ENCODE measurements at regions not wholly inside any gene's neighbourhood (a gene's known extent, or its start where the extent isn't known, plus 50 kb on each side); places are given as distances from the start of the nearest gene placed in this dataset.
"Not testable (repeated sequence)": the region's sequence is repeated elsewhere in the genome, so short reads cannot be mapped to it uniquely, and the experiment has no call there.

DNA sequence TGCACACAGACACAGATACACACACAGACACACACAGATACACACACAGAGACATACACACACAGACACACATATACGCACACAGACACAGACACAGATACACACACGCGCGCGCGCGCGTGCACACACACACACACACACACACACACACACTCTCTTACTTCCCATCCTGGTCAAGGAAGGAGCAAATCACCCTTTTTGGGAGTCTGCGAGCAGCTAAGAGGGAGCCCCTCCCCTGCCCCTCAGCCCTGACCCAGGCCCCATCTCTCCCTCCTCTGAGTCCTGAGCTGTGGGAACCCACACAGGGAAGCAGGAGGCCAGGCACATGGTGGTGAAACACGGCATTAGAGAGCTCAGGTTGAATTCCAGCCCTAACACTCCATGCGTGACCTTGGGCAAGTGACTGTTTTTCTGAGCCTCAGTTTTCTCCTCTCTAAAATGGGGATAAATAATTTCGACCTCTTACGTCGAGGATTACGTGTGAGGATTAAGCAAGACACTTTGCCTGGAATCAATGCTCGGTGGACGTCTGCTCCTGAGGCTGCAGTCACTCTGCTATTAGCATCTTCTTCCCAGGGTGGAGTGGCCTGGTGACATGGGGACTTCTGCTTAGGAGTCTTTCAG lies 191.5 kb downstream of the TBC1D2B start:
- TF ChIP-seq, protein P1, sequence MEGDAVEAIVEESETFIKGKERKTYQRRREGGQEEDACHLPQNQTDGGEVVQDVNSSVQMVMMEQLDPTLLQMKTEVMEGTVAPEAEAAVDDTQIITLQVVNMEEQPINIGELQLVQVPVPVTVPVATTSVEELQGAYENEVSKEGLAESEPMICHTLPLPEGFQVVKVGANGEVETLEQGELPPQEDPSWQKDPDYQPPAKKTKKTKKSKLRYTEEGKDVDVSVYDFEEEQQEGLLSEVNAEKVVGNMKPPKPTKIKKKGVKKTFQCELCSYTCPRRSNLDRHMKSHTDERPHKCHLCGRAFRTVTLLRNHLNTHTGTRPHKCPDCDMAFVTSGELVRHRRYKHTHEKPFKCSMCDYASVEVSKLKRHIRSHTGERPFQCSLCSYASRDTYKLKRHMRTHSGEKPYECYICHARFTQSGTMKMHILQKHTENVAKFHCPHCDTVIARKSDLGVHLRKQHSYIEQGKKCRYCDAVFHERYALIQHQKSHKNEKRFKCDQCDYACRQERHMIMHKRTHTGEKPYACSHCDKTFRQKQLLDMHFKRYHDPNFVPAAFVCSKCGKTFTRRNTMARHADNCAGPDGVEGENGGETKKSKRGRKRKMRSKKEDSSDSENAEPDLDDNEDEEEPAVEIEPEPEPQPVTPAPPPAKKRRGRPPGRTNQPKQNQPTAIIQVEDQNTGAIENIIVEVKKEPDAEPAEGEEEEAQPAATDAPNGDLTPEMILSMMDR (conservative IDR thresholded peaks at IDR 0.05 in 1 of 2, IDR thresholded peaks at IDR 0.05 in 1 of 2; ENCODE audit: low read depth in 1 of 2, low read length in 2 of 2): not testable (repeated sequence)
- TF ChIP-seq EZH2 (IDR thresholded peaks at IDR 0.05; ENCODE audit: low read length, missing control alignments): not testable (repeated sequence)
